ENCODE measurements at regions not wholly inside any gene's neighbourhood (a gene's known extent, or its start where the extent isn't known, plus 50 kb on each side); places are given as distances from the start of the nearest gene placed in this dataset.

- no peak for DNase-seq
Measured at GRCh38 chr7:117974891-117975290, 101.7 kb upstream of the CTTNBP2 start.

- no peak for DNase-seq
Measured at GRCh38 chr7:117975476-117975875, 102.2 kb upstream of the CTTNBP2 start.

- DNase-seq, result no peak
Measured at GRCh38 chr7:117979954-117980497, 106.8 kb upstream of the CTTNBP2 start.

- no peak for DNase-seq
Measured at GRCh38 chr7:117982071-117983055, 109.1 kb upstream of the CTTNBP2 start.

GRCh38 chr7:117986645-117987269 is 113.5 kb upstream of the CTTNBP2 start:
- no peak for DNase-seq

- DNase-seq, result no peak
Measured at GRCh38 chr7:117990834-117991233, 117.6 kb upstream of the CTTNBP2 start.

- DNase-seq, result no peak
Measured at GRCh38 chr7:117992635-117993376, 119.6 kb upstream of the CTTNBP2 start.

- DNase-seq, result peak; percentile 5
Measured at GRCh38 chr7:117993377-117994003, 120.2 kb upstream of the CTTNBP2 start.

- DNase-seq, result peak; percentile 8
Measured at GRCh38 chr7:117995850-117996650, 122.8 kb upstream of the CTTNBP2 start.

- no peak for DNase-seq
Measured at GRCh38 chr7:117997862-117998825, 124.9 kb upstream of the CTTNBP2 start.

GRCh38 chr7:118000480-118001202 is 127.4 kb upstream of the CTTNBP2 start:
- DNase-seq, result no peak

- no peak for DNase-seq
Measured at GRCh38 chr7:118003476-118003875, 130.2 kb upstream of the CTTNBP2 start.

GRCh38 chr7:118005026-118005425 is 131.8 kb upstream of the CTTNBP2 start:
- no peak for DNase-seq

- no peak for DNase-seq
Measured at GRCh38 chr7:118006979-118007378, 133.7 kb upstream of the CTTNBP2 start.

- no peak for DNase-seq
Measured at GRCh38 chr7:118009419-118009818, 136.2 kb upstream of the CTTNBP2 start.

- no peak for DNase-seq
Measured at GRCh38 chr7:118011652-118012051, 138.4 kb upstream of the CTTNBP2 start.

- no peak for DNase-seq
Measured at GRCh38 chr7:118013252-118014010, 140.2 kb upstream of the CTTNBP2 start.

GRCh38 chr7:118022546-118022945 is 149.3 kb upstream of the CTTNBP2 start:
- no peak for DNase-seq

GRCh38 chr7:118026791-118027190 is 153.6 kb upstream of the CTTNBP2 start:
- DNase-seq, result no peak

All from HCEC 1CT (cell line).